Gastrocnemius medialis (tissue), 4 donors: ENCODE measurements at regions not wholly inside any gene's neighbourhood (a gene's known extent, or its start where the extent isn't known, plus 50 kb on each side); places are given as distances from the start of the nearest gene placed in this dataset.

Experiments used
- ATAC-seq, 2 donors: fragments of 150-250 bp; one replicate each; pipeline ENCODE4 v1.9.1; 2016
- DNase-seq, 2 donors: peaks; one replicate each; pipeline ENCODE4 v3.0.0-alpha.2; 2019
- H3K27ac ChIP-seq, 4 donors: fragments of 200-600 bp; sonication (generic); 1 replicate in 1 of 4; 2 replicates in 3 of 4; pipeline ENCODE4 v1.5.1; 2016 to 2018; ENCODE audit warnings: mild to moderate bottlenecking in 2 of 4, moderate library complexity in 1 of 4
- H3K27me3 ChIP-seq, 3 donors: fragments of 200-600 bp; sonication (generic) in 2 of 3; 1 replicate in 1 of 3; 2 replicates in 2 of 3; pipeline versions ENCODE4 v1.5.1 to v1.6.0; 2016 to 2019; ENCODE audit warnings: mild to moderate bottlenecking in 1 of 3, moderate library complexity in 1 of 3
- H3K36me3 ChIP-seq, 2 donors: fragments of 200-600 bp; sonication (generic) in 1 of 2; one replicate each; pipeline ENCODE4 v1.5.1; 2017 to 2018
- H3K4me1 ChIP-seq, 2 donors: fragments of 200-600 bp; sonication (generic) in 1 of 2; one replicate each; pipeline ENCODE4 v1.5.1; 2016 to 2017; ENCODE audit warnings: mild to moderate bottlenecking in 2 of 2
- H3K4me3 ChIP-seq, 4 donors: fragments of 200-600 bp; sonication (generic) in 3 of 4; 1 replicate in 1 of 4; 2 replicates in 3 of 4; pipeline ENCODE4 v1.5.1; 2016 to 2019; ENCODE audit warnings: mild to moderate bottlenecking in 2 of 4
- H3K9me3 ChIP-seq, 3 donors: fragments of 200-600 bp; sonication (generic) in 2 of 3; 1 replicate in 1 of 3; 2 replicates in 2 of 3; pipeline ENCODE4 v1.5.1; 2016 to 2019
- POLR2A ChIP-seq, 2 donors: fragments of 450-650 bp; IDR thresholded peaks; one replicate each; pipeline ENCODE4 v1.6.1; 2017; ENCODE audit warnings: antibody characterized with exemption in 2 of 2, mild to moderate bottlenecking in 2 of 2, moderate library complexity in 2 of 2
- in situ Hi-C, 4 donors: fragments of 200-750 bp; cut with MboI; loops; one replicate each; pipeline versions ENCODE4 v1.15.0 to v1.8.0; 2017; ENCODE audit warnings: low sequenced_read_pairs in 4 of 4
- intact Hi-C: fragments of 100-400 bp; cut with DNase I; formaldehyde crosslinking; loops from one replicate; pipeline ENCODE4 v1.15.1; 2023; ENCODE audit warnings: low total_unique reads
- TF ChIP-seq, protein P1 (sequence below), 5 experiments: fragments of 450-650 bp in 3 of 5; fragments of 200-600 bp in 2 of 5; sonication (generic) in 2 of 5; IDR thresholded peaks in 4 of 5; conservative IDR thresholded peaks in 1 of 5; 1 replicate in 4 of 5; 2 replicates in 1 of 5; pipeline ENCODE4 v1.5.1; 2016 to 2019; ENCODE audit warnings: antibody characterized with exemption in 5 of 5, mild to moderate bottlenecking in 3 of 5, moderate library complexity in 3 of 5

DNA sequence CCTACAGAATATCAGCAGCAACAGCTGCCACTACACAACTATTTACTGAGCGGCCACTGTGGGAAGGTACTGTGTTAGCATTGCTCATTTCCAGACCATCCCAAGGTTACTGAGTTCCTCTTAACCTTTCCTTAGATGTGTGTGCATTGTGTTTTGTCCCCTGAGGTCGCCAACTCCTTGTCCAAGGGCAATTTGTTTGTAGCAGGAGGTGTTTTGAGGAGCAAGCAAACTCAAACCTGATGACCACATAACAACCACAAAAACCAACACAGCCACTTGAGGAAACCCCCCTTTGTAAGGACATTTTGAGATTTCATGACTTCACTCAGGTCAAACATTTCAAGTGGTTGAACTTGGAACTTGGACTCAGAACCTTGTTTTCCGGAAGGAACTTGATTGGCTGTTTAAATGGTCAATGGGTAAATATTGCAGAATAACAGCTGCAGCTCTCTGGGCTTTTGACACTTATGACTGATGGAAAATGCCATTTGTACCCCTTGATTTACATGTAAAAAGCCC lies 122.3 kb downstream of the MID1IP1 start:
- H3K27ac ChIP-seq: no peak overlapping the region
- H3K4me1 ChIP-seq: no peaks in the 10 kb centered on the region
- H3K4me3 ChIP-seq: no peak overlapping the region
- in situ Hi-C loops: no loop called here
- no peaks in the 10 kb centered on the region for H3K9me3 ChIP-seq
- DNase-seq: no peak
- TF ChIP-seq POLR2A (IDR thresholded peaks at IDR 0.05): no peak
- TF ChIP-seq, protein P1, sequence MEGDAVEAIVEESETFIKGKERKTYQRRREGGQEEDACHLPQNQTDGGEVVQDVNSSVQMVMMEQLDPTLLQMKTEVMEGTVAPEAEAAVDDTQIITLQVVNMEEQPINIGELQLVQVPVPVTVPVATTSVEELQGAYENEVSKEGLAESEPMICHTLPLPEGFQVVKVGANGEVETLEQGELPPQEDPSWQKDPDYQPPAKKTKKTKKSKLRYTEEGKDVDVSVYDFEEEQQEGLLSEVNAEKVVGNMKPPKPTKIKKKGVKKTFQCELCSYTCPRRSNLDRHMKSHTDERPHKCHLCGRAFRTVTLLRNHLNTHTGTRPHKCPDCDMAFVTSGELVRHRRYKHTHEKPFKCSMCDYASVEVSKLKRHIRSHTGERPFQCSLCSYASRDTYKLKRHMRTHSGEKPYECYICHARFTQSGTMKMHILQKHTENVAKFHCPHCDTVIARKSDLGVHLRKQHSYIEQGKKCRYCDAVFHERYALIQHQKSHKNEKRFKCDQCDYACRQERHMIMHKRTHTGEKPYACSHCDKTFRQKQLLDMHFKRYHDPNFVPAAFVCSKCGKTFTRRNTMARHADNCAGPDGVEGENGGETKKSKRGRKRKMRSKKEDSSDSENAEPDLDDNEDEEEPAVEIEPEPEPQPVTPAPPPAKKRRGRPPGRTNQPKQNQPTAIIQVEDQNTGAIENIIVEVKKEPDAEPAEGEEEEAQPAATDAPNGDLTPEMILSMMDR (IDR thresholded peaks at IDR 0.05 in 4 of 5, conservative IDR thresholded peaks at IDR 0.05 in 1 of 5): no peak
- H3K27me3 ChIP-seq: no peaks in the 10 kb centered on the region
- H3K36me3 ChIP-seq: no peaks in the 10 kb centered on the region
- ATAC-seq: no peak
- intact Hi-C loops: no loop called here

DNA sequence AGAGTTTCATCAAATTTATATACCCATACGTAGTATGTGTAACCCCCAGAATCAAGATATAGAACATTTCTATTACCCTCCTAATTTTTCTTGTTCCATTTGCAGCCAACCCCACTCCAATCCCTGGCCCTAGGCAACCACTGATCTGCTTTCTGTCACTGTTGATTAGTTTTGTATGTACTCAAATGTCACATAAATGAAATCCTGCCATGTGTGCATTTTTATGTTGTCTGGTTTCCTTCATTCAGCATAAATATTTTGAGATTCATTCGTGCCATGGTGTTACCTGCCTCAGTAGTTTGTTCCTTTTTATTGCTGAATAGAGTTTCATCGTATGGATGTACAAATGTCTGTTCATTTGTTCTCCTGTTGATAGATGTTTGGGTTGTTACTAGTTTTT lies 126.3 kb downstream of the MID1IP1 start:
- intact Hi-C loops (no loop called here), in situ Hi-C loops (no loop called here)
- ATAC-seq (no peak), DNase-seq (no peak)
- Histone ChIP-seq H3K27ac (peak overlapping the region in 2 of 4 donors; percentile 21 to 56), H3K4me3 (no peak overlapping the region), H3K27me3 (no peaks in the 10 kb centered on the region), H3K36me3 (no peaks in the 10 kb centered on the region), H3K4me1 (peaks cover 5 to 11% of the 10 kb centered on the region in 2 donors), H3K9me3 (no peaks in the 10 kb centered on the region)
- no peak for TF ChIP-seq POLR2A (IDR thresholded peaks at IDR 0.05)
- TF ChIP-seq, protein P1 (IDR thresholded peaks at IDR 0.05 in 4 of 5, conservative IDR thresholded peaks at IDR 0.05 in 1 of 5): no peak

DNA sequence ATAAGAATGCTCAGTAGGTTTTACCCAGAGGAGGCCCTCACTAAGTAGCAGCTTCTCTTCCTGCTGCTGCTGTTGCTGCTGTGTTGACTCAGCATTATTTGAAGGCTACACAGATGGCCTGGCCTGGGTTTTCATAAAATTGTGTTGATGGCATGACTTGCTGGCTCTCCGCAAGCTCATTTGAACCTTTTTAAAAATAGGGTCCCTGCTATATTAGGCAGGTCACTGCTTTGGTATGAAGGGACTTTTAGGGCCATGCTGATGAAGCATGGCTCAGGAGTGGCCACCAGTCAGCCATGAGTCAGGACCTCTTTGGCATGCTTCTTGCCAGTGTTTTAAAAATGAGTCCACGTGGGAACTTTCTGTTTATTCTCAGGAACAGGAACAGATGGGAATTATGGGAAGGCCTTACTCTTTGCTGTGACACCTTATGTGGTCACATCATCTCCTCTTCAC lies 128.7 kb downstream of the MID1IP1 start:
- in situ Hi-C loops (loop anchor here in 1 of 4 donors (10.0 kb wide), 1 partner anchor 125 kb away; the partner anchor contains the start of gene MID1IP1), intact Hi-C loops (no loop called here)
- no peak for TF ChIP-seq POLR2A (IDR thresholded peaks at IDR 0.05)
- TF ChIP-seq, protein P1 (IDR thresholded peaks at IDR 0.05 in 4 of 5, conservative IDR thresholded peaks at IDR 0.05 in 1 of 5): no peak
- ATAC-seq: peak; percentile 88 to 96
- no peak overlapping the region for H3K4me3 ChIP-seq
- H3K27me3 ChIP-seq: no peaks in the 10 kb centered on the region
- no peaks in the 10 kb centered on the region for H3K9me3 ChIP-seq
- peaks cover 5 to 11% of the 10 kb centered on the region in 2 donors for H3K4me1 ChIP-seq
- DNase-seq: peak; percentile 43 to 54
- H3K36me3 ChIP-seq: no peaks in the 10 kb centered on the region
- peak overlapping the region; percentile 68 to 83 (median 72) for H3K27ac ChIP-seq

DNA sequence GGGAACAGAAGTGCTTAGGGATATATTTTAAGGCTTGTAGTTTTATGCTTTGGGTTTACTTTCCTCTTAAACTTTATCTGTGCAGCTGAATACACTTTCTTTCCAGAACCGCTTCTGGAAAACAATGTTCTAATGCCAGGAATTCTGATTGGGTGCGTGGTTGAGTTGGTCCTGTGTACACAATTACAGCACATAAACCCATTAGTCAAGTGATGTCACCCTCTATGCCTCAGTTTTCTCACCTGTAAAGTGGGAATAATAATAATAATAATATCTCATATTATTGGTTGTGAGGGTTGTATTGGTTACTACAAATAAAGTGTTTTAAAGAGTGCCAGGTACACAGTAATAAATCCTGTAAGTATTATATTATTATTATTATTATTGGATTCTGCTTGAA lies 129.2 kb downstream of the MID1IP1 start:
- no peaks in the 10 kb centered on the region for H3K27me3 ChIP-seq
- H3K9me3 ChIP-seq: no peaks in the 10 kb centered on the region
- H3K36me3 ChIP-seq: no peaks in the 10 kb centered on the region
- intact Hi-C loops (no loop called here), in situ Hi-C loops (loop anchor here in 1 of 4 donors (10.0 kb wide), 1 partner anchor 126 kb away; the partner anchor contains the start of gene MID1IP1)
- peak overlapping the region; percentile 68 to 83 (median 72) for H3K27ac ChIP-seq
- TF ChIP-seq POLR2A (IDR thresholded peaks at IDR 0.05): no peak
- TF ChIP-seq, protein P1 (IDR thresholded peaks at IDR 0.05 in 4 of 5, conservative IDR thresholded peaks at IDR 0.05 in 1 of 5): no peak
- H3K4me1 ChIP-seq: peaks cover 5 to 11% of the 10 kb centered on the region in 2 donors
- no peak overlapping the region for H3K4me3 ChIP-seq
- DNase-seq: no peak
- ATAC-seq: no peak
